Sigmoid colon (tissue), 3 donors: ENCODE measurements at regions not wholly inside any gene's neighbourhood (a gene's known extent, or its start where the extent isn't known, plus 50 kb on each side); places are given as distances from the start of the nearest gene placed in this dataset.

ENCODE experiments used
- POLR2A ChIP-seq, 2 donors: fragments of 450-650 bp; IDR thresholded peaks; one replicate each; pipeline ENCODE4 v1.6.1; 2016; ENCODE audit warnings: antibody characterized with exemption in 2 of 2, mild to moderate bottlenecking in 2 of 2, moderate library complexity in 2 of 2
- TF ChIP-seq, protein P1 (sequence below), 4 experiments: fragments of 450-650 bp in 3 of 4; fragments of 200-600 bp in 1 of 4; IDR thresholded peaks; one replicate each; pipeline ENCODE4 v1.5.1; 2016 to 2019; ENCODE audit warnings: antibody characterized with exemption in 4 of 4, mild to moderate bottlenecking in 3 of 4, moderate library complexity in 2 of 4

DNA sequence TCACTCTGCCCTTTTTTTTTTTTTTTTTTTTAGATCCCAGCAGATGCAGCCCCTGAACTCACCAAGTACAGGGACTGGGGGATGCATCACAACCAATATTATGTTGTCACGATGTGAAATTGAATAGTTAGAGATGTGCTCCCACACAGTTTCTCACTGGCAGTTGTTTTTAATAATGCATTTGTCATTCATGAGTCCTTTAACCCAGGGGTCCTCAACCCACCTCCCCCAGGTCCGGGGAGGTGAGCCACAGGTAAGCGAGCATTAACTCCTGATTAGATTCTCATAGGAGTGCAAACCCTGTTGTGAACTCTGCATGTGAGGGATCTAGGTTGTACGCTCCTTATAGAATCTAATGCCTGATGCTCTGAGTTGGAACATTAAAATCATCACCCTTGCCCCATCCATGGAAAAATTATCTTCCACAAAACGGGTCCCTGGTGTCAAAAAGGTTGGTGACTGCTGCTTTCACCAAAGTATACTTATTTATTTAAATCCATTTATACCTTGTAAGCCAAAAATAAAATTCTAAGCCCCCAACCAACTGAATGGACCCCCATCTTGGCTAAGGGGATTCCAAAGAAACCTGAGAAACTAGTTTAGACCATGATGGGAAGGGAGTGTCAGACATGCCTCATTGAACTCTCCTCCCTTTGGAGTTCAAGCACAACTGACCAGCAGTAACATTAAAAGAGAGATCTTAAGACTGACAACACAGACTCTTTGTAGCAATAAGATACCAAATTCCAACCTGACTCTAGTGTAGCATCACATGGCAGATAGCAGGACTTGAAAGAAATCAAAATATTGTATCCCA is 119.3 kb upstream of the ATP1A1 start:
- TF ChIP-seq, protein P1, sequence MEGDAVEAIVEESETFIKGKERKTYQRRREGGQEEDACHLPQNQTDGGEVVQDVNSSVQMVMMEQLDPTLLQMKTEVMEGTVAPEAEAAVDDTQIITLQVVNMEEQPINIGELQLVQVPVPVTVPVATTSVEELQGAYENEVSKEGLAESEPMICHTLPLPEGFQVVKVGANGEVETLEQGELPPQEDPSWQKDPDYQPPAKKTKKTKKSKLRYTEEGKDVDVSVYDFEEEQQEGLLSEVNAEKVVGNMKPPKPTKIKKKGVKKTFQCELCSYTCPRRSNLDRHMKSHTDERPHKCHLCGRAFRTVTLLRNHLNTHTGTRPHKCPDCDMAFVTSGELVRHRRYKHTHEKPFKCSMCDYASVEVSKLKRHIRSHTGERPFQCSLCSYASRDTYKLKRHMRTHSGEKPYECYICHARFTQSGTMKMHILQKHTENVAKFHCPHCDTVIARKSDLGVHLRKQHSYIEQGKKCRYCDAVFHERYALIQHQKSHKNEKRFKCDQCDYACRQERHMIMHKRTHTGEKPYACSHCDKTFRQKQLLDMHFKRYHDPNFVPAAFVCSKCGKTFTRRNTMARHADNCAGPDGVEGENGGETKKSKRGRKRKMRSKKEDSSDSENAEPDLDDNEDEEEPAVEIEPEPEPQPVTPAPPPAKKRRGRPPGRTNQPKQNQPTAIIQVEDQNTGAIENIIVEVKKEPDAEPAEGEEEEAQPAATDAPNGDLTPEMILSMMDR (IDR thresholded peaks at IDR 0.05) = no peak
- no peak for TF ChIP-seq POLR2A (IDR thresholded peaks at IDR 0.05)
